ENCODE measurements at regions not wholly inside any gene's neighbourhood (a gene's known extent, or its start where the extent isn't known, plus 50 kb on each side); places are given as distances from the start of the nearest gene placed in this dataset.
"Not testable (repeated sequence)": the region's sequence is repeated elsewhere in the genome, so short reads cannot be mapped to it uniquely, and the experiment has no call there.

DNA sequence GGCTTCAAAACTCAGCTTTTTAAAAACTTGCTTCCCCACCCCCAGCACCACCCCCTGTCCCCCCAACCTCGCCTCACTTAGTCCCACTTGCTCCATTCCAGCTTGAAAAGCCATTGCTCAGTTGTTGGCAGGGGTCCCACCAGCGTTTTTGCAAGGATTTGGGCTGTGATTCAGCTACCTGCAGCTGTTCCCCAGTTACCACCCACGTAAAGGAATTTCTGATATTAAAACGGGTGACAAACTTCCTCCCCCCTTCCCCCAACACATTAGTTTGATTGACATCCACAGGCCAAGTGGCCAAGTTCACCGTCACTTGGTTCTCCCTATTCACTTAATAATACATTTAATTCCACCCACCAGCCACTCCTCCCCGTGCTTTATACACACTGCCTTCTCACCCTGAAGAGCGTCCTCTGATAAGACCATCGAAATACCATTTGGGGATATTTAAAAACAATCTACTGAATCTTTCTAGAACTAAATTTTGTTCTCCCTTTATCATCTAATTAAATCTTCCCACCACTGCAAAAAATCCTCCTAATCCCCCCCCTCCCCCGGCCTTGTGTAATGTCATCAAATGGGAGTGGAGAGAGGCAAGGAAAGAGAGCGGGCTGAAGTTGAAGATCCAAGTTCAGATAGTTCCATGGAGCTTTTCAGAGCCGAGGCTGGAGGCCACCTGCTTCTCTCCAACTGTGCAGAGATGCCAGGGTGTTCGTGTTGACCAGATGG, 55.1 kb downstream of the SOX9 start:
- no peak for DNase-seq (ENCODE audit: extremely low read depth, low read depth, low spot score)

DNA sequence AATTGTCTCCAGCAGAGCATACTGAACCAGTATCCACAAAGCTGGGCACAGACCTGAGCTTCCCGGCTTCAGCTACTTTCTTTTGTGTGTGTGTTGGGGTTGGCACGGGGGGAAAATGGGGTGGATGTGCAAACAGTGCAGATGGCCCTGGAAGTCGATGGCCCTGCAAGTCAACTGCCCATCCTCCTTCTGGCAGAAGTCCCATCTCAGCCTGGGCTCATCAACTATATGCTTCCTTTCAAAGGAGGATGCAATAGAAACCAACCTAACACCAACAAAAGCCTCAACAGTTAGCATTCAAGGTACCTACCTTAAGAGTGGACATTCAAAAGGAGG, 55.7 kb downstream of the SOX9 start:
- no peak for DNase-seq (ENCODE audit: extremely low read depth, low read depth, low spot score)

DNA sequence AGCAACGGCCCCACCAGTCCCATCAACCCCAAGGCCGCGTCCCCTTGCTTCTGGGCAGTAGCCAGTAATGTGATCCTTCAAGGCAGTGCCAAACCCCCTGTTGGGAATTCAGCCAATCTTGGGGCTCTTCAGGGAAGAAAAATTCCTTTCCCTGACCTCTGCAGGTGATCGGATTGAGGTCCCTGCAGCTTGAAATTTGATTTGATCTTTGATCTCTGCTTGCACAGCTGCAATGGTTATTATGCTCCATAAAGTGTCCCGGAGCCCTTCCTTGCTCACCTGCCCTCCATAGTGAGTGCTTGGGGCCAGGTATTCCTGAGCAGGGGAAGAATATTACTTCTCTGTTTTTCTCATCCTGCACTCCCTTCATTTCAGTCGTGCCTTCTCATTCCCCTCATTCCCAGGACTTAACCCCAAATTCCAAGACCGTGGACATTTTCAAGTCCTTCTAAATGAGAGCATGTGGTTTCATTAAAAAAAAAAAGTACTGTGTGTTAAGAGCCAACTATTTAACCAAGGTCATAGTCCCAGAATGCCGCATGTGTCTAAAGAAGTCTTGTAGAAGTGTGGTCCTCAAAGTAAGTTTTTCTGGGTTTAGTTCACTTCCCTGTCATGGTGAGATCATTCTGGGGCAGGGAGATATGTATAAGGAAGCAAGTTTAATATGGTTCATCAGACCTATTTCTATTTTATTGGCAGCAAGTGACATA, 56.3 kb downstream of the SOX9 start:
- DNase-seq (ENCODE audit: extremely low read depth, low read depth, low spot score), result no peak

DNA sequence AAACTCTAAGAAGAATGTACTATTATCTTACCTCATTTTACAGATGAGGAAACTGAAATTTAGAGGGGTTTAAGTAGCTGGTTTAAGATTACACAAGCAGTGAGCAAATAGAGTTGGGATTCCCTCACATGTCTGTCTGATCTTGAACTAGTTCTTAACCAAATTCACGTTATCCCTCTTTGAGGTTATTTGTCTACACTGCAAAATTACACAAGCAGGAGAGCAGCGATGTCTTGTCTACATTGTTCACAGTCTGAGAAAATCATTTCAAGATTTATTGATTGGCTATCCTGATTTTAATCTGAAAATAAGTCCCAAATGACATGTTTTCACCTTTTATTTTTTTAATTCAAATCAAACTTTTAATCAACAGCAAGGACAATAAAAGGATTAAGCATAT, 56.9 kb downstream of the SOX9 start:
- no peak for DNase-seq (ENCODE audit: extremely low read depth, low read depth, low spot score)

DNA sequence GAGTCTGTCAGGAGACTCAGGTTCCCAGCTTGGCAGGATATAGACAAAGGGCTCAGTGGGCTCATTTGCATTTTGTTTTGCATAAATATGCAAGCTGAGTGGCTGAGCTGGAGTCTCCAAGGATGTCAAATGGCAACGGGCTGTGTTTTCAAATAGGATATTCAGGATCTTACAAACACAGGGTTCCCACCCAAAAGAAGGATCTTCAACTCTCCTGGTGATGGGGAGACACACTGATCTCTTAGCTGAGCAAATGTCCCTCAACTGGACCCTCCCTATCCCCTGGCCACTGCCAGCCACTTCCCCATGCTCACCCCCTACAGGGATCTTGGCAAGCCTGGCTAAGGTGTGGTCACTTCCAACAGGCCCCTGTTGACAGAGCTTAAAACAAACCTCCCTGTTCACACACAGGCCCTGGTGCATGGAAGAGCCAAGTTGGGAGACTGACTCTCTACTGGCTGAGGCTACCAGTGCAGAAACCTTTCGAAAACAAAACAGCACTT, 61.6 kb downstream of the SOX9 start:
- no peak for DNase-seq (ENCODE audit: extremely low read depth, low read depth, low spot score)

DNA sequence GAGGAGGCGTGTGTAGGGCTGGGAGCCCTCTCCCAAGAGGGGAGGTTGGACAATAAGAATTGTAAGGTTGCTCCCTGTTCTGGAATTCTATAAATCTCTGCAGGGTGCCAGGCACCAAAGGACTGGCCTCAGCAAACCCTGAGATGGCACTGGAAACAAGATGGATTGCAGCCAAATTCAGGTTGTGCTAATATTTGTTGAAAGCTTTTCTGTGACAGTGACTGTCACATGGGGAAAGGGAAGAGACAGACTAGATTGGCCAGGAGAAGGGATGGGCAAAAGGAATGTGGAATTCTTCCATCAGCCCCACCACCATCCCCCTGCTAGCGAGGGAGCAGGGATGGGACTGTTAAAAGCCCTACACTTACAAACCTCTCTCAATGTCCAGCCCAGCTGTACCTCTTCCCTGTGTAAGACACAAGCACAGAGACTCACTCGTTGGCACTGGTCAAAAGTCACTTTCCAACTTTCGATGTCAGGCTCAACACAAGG, 62.4 kb downstream of the SOX9 start:
- DNase-seq (ENCODE audit: extremely low read depth, low read depth, low spot score), result no peak

DNA sequence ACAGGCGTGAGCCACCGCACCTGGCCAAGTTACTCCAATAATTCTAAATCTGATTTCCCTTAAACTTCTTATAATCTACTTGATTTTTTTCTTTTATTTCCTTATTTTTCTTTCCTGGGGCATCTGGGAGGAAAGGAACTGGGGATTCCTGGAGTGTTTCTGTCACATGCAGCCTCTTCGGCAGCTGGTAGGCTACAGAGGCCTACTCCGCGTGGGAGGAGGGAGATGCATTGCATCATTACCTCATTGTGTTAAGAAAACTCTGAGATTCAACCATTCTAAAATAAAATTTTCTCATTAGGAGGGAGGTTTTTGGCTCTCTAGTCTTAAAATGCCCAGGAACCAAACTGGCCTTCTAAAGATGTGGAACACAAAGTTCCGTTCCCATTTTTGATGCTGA, 64.0 kb downstream of the SOX9 start:
- DNase-seq (ENCODE audit: extremely low read depth, low read depth, low spot score), result no peak

DNA sequence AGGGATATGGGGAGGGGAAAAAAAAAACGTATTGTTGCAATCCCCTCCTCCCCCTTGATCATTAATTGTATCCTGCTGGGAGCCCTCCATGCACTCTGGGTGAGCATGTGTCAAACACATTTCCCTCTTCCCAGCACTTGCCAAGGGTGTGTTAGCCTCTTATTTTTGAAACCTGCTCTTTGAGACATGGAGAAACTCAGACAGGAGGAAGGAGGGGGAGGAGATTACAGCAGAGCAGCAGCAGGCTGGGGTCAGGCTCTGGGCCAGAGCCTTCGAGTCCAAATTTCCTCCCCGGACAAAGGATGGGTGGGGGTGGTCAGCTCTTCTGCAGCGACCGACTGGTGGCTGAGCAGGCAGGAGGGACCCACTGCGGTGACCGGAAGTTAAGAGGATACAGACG, 64.7 kb downstream of the SOX9 start:
- no peak for DNase-seq (ENCODE audit: extremely low read depth, low read depth, low spot score)

DNA sequence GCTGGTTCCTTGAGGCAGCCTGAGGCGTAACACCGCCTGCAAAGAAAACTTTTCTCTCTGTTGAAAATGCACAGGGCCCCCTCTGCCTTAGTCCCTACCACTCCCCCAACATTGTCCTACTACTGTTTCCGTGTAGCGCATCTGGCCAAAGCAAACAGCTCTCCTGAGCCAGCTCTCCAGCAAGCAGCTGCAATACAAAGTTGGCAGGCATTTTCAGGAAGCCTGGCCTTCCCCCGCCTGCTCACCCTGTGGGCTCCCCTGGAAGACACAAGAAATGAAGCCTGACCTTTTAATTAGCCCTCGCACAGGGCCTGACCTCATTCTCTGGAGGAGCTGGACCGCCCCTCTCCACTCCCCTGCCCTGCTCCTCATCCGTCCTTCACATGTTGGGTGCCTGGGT, 66.7 kb downstream of the SOX9 start:
- no peak for DNase-seq (ENCODE audit: extremely low read depth, low read depth, low spot score)

DNA sequence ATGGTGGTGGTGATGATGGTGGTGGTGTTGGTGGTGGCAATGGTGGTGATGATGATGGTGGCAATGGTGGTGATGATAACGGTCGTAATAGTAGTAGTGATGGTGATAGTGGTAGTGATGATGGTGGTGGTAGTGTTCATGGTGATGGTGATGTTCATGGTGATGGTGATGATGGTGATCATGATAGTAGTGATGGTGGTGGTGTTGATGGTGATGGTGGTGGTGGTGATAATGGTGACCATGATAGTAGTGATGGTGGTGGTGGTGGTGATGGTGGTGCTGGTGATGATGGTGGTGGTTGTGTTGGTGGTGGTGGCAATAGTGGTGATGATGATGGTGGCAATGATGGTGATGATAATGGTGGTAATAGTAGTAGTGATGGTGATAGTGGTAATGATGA, 68.0 kb downstream of the SOX9 start:
- DNase-seq (ENCODE audit: extremely low read depth, low read depth, low spot score), result no peak

DNA sequence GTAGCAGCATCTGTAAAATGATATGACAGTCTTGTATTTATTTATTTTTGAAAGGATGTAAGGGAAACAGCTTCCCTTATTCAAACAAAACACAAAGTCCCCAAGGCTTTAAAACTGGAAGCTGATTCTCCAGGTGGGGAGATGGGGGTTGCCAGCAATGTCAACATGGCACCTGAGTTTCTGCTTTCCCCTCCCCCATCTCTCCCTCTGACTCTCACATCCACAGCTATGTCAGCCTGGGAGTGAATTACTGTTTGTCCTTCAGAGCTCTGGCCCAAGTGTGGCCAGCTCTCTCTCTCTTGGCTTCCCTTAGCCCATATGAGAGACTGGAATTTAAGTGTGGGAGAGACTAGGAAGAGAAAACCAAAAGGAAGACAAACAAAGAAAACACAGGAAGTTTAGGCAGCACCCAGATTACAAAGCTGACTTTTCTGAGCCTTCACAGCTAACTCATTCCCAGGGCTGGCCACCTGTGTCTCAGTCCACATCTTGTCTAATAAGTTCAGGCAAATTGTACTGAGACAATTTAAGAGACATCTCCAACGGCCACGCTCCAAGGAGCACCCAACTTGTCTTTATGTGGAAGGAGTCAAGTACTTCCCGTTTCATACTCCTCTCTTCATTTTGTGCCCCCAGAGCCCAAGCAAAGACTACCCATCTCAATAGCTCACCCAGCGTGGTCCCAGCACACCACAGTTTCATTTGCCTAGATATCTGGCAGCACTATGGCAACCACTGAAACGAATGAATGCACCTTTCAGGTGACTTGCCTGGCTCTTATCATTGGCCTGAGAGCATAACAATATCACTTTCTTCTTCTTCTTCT, 69.2 kb downstream of the SOX9 start:
- no peak for DNase-seq (ENCODE audit: extremely low read depth, low read depth, low spot score)

DNA sequence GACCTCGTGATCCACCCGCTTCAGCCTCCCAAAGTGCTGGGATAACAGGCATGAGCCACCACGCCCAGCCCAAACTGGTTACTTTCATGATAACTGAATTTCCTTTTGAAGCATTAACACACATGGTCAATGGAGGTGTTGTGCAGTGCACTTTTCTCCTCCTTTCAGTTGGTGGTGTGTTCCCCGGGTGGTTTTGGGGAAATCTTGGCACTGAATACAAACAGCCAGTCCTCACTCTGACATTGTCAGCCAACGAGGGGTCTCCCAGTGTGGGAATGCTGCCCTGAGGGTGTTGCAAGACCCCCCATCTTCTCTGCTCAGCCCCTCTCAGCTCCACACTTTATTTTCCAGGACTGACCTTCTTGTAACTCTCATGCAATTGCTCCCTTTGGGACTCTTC, 70.5 kb downstream of the SOX9 start:
- DNase-seq (ENCODE audit: extremely low read depth, low read depth, low spot score), result no peak

DNA sequence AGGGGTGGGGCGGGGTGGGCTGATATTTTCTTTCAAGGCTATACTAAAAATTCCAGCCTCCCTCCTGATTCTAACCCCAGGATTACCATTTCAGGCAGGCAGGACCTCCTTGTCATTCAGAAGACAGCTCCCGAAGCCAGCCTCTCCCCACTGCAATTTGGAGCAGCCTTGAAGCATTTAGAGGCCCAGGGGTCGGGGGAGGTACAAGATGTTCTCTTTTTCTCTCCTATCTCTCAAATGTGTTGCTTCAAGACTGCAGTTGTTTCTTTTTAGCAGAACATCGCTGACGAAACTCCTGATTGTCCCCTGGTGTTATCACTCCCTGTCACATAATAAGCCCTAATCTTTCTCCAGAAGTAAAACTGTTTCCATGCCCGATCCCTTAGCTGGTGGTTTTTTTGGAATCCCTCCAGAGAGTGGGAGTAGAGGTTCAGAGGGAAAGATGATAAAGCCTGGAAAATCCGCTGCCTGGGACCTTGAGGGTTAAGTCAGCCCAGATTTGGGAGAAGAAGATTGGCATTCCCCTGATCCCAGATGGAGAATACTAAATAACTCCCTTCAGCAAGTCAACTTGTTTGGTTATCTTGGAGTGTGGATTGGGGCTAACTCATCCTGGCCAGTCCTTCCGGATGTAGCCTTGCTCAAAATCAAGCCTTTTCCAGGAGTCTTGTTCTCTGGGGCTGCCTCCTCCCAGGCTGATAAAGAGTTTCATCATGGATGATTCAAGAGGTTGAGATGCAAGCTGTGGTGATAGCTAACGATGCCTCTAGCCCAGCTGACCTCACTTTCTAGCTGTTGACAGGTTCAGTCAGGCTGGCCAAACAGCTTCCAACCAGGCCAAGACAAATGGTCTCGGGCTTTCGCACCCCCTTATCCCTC, 71.3 kb downstream of the SOX9 start:
- DNase-seq (ENCODE audit: extremely low read depth, low read depth, low spot score), result no peak

DNA sequence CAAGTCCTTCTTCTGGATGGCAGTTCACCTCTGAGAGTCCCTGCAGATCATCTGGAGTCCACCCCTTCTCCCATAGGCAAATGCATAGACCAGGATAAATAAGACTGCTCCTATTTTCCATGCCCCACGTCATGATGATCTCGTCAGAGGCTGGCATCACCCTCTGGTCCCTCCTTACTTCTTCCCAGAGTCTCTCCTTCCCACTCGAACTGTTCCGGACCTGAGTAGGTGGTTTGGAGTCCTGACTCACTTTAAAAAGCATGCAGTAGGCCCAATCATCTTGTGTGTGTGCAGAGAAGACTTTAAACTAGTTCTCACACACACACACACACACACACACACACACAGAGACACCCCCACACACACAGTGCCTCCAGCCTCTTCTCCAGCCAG, 72.0 kb downstream of the SOX9 start:
- DNase-seq (ENCODE audit: extremely low read depth, low read depth, low spot score), result no peak

DNA sequence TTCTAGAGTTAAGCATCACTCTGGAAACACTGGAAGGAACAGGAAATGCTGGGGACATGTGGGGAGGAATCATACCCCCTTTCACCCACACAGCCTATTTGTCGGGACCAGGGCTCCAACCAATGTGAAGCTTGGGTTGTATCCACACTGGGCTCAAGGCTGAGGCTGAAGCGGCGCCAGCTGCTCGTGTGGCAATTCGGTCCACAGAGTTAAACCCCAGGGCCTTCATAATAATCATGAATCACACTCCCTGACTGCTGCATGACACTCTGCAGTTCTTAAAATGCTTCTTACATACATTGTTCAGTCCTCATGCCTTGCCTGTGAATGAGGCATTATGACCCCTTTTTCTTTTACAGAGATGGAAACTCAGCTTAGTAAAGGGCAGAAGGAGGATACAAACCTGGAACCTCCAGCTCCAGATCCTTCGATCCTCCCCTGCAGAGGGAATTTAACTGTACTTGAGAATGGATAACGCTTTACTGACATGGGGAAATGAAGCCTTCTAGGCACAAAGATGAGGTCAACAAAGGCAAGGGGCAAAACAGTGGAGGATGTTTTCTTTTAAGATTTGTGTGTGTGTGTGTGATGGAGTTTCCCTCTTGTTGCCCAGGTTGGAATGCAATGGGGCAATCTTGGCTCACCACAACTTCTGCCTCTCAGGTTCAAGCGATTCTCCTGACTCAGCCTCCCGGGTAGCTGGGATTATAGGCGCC, 72.7 kb downstream of the SOX9 start:
- no peak for DNase-seq (ENCODE audit: extremely low read depth, low read depth, low spot score)

DNA sequence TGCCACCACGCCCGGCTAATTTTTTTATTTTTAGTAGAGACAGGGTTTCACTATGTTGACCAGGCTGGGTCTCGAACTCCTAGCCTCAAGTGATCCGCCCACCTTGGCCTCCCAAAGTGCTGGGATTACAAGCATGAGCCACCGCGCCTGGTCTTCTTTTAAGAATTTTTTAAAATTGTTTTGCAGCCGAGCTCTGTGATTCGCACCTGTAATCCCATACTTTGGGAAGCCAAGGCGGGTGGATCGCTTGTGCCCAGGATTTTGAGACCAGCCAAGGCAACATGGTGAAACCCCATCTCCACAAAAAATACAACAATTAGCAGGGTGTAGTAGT, 73.3 kb downstream of the SOX9 start:
- not testable (repeated sequence) for DNase-seq (ENCODE audit: extremely low read depth, low read depth, low spot score)

DNA sequence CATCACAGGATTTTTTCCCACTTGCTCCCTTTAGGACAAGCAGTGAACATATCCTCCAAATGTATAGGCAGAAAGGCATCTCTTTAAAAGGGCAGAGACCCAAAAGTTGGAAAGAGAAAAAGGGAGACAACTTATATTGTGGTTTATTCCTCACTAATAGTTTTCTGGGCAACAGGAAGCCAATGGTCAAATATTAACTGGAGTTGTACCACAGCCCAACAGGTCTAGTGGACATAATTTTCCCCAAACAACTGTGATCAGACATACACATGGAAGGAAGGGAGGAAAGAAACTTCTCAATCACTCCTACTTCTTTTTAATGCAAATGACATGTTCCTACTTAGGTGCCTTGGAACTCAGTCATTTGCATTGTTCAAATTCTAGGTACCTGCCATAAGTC, 78.4 kb downstream of the SOX9 start:
- no peak for DNase-seq (ENCODE audit: extremely low read depth, low read depth, low spot score)

DNA sequence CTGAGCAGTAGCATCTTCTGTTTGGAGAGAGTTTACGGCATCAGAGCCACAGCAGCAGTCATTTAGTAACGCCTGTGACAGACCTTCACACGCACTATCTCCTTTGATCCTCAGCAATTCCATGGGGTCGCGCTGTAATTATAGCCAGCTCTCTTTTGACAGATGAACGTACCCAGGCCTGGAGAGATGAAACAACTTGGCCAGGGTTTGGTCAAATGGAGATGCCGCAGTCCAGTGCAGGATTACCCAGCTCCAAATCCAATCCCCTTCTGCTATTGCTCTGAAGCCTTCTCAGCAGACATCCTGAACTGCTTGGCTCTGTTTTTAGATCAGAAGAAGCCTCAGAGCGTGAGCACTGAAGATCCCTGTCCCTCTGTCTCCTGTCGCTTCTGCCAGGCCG, 83.9 kb downstream of the SOX9 start:
- no peak for DNase-seq (ENCODE audit: extremely low read depth, low read depth, low spot score)

DNA sequence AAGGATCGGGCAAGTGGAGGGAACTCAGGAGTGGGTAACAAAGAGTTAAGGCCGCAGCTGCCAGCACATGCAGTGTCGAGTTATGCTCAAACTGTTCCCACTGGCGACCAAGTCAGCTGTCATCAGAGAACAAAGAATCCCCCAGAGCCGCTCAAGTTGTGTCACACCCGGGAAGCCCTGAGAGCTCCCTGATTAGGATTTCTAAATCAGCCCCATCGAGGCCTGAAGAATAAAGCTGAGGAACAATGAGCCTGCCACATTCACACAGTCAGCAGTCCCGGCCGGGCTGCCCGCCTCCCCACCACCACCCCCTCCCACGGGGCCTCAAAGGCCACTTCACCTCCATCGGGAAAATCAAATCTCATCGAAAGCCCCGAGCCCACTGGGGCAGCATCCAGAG, 84.5 kb downstream of the SOX9 start:
- no peak for DNase-seq (ENCODE audit: extremely low read depth, low read depth, low spot score)

DNA sequence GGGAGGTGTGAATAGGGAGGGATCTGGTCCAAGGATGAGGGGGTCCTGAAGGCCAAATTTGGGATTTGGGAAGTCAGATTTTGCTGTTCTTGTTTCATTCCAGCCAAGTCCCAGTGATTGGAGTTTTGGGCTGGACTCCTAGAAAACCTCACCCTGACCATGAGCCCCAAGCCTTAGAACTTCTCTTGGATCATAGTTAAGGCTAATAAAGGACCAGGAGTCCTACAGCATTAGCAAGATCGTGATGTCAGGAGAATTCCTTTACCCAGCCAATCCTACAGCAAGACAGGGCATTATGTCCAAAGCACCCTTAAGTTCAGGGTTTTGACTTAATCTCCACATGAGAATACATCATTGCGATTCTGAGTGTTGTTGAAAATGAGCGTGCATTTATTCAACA, 85.0 kb downstream of the SOX9 start:
- no peak for DNase-seq (ENCODE audit: extremely low read depth, low read depth, low spot score)
